Mesenchymal stem cell (in vitro differentiated cells and primary cell): ENCODE measurements at regions not wholly inside any gene's neighbourhood (a gene's known extent, or its start where the extent isn't known, plus 50 kb on each side); places are given as distances from the start of the nearest gene placed in this dataset.
A peak's percentile ranks its signal among the peaks of the same experiment; 100 is the strongest.

Experiments
- DNase-seq: peaks from one replicate; pipeline ENCODE4 v3.0.0-alpha.2; 2013
- H2AFZ ChIP-seq: one replicate; pipeline ENCODE4 v1.6.1; 2013; ENCODE audit warnings: low read depth, mild to moderate bottlenecking, control low read depth, inconsistent platforms, low read length, moderate library complexity
- H2AK5ac ChIP-seq: 2 replicates; pipeline ENCODE4 v1.6.1; 2013; ENCODE audit warnings: low read length, moderate library complexity, mild to moderate bottlenecking, inconsistent platforms; ENCODE audit not compliant: severe bottlenecking
- H2BK120ac ChIP-seq: one replicate; pipeline ENCODE4 v1.6.1; 2013; ENCODE audit warnings: low read depth, mild to moderate bottlenecking, inconsistent platforms, low read length, moderate library complexity
- H2BK12ac ChIP-seq, 2 experiments: one replicate each; pipeline ENCODE4 v1.6.1; 2013; ENCODE audit warnings: inconsistent platforms in 2 of 2, low read length in 2 of 2, mild to moderate bottlenecking in 2 of 2, moderate library complexity in 2 of 2, control low read depth in 1 of 2
- H2BK15ac ChIP-seq: one replicate; pipeline ENCODE4 v1.6.1; 2013; ENCODE audit warnings: mild to moderate bottlenecking, low read depth, inconsistent platforms; ENCODE audit not compliant: poor library complexity, severe bottlenecking
- H2BK5ac ChIP-seq: 2 replicates; pipeline ENCODE4 v1.6.1; 2013; ENCODE audit warnings: low read depth, mild to moderate bottlenecking, low read length, control low read depth, inconsistent platforms; ENCODE audit not compliant: poor library complexity, severe bottlenecking
- H3K14ac ChIP-seq, 2 experiments: one replicate each; pipeline ENCODE4 v1.6.1; 2013; ENCODE audit warnings: inconsistent platforms in 2 of 2, low read length in 2 of 2, control low read depth in 1 of 2, mild to moderate bottlenecking in 1 of 2, moderate library complexity in 1 of 2
- H3K18ac ChIP-seq, 2 experiments: one replicate each; pipeline ENCODE4 v1.6.1; 2013; ENCODE audit warnings: inconsistent platforms in 2 of 2, low read length in 2 of 2, control low read depth in 1 of 2, low read depth in 1 of 2, mild to moderate bottlenecking in 1 of 2
- H3K23ac ChIP-seq, 2 experiments: one replicate each; pipeline ENCODE4 v1.6.1; 2013; ENCODE audit warnings: inconsistent platforms in 2 of 2, low read length in 2 of 2, mild to moderate bottlenecking in 2 of 2, moderate library complexity in 2 of 2, control low read depth in 1 of 2
- H3K27ac ChIP-seq: 2 replicates; pipeline ENCODE4 v1.5.1; 2013; ENCODE audit warnings: mild to moderate bottlenecking, moderate library complexity, low read length, control low read depth, inconsistent platforms; ENCODE audit not compliant: poor library complexity, severe bottlenecking
- H3K27me3 ChIP-seq, 2 experiments: 2 replicates each; pipeline versions ENCODE4 v1.6.1 to v1.7.0; 2013; ENCODE audit warnings: low read length in 2 of 2, mild to moderate bottlenecking in 2 of 2, moderate library complexity in 2 of 2, control low read depth in 1 of 2, inconsistent platforms in 1 of 2; ENCODE audit not compliant: control insufficient read depth in 1 of 2, insufficient read depth in 1 of 2
- H3K36me3 ChIP-seq, 2 experiments: 2 replicates each; pipeline versions ENCODE4 v1.6.1 to v1.7.0; 2013; ENCODE audit warnings: low read length in 2 of 2, control low read depth in 1 of 2, inconsistent platforms in 1 of 2, low read depth in 1 of 2, mild to moderate bottlenecking in 1 of 2; ENCODE audit not compliant: insufficient read depth in 2 of 2, control insufficient read depth in 1 of 2
- H3K4ac ChIP-seq, 2 experiments: one replicate each; pipeline ENCODE4 v1.6.1; 2013; ENCODE audit warnings: inconsistent platforms in 2 of 2, low read length in 2 of 2, mild to moderate bottlenecking in 2 of 2, moderate library complexity in 2 of 2, control low read depth in 1 of 2, low read depth in 1 of 2
- H3K4me1 ChIP-seq: 2 replicates; pipeline ENCODE4 v1.6.1; 2013; ENCODE audit warnings: low read depth, low read length, control low read depth; ENCODE audit not compliant: control insufficient read depth, insufficient read depth
- H3K4me2 ChIP-seq: 2 replicates; pipeline ENCODE4 v1.6.1; 2013; ENCODE audit warnings: low read length, mild to moderate bottlenecking, inconsistent platforms; ENCODE audit not compliant: poor library complexity, severe bottlenecking
- H3K4me3 ChIP-seq, 2 experiments: 2 replicates each; pipeline versions ENCODE4 v1.5.1 to v1.7.0; 2013; ENCODE audit warnings: low read length in 2 of 2, mild to moderate bottlenecking in 2 of 2, control low read depth in 1 of 2, low read depth in 1 of 2; ENCODE audit not compliant: insufficient read depth in 1 of 2
- H3K79me1 ChIP-seq: replicated peaks from 2 replicates; pipeline ENCODE4 v1.6.1; 2013; ENCODE audit warnings: mild to moderate bottlenecking, control low read depth, low read length, inconsistent platforms; ENCODE audit not compliant: poor library complexity, severe bottlenecking
- H3K9ac ChIP-seq: 2 replicates; pipeline ENCODE4 v1.7.0; 2013; ENCODE audit warnings: mild to moderate bottlenecking, low read length, moderate library complexity
- H3K9me3 ChIP-seq: 2 replicates; pipeline ENCODE4 v1.7.0; 2013; ENCODE audit warnings: mild to moderate bottlenecking, low read length; ENCODE audit not compliant: control insufficient read depth
- H4K8ac ChIP-seq: one replicate; pipeline ENCODE4 v1.6.1; 2013; ENCODE audit warnings: inconsistent platforms, mild to moderate bottlenecking, low read length, moderate library complexity
- H4K91ac ChIP-seq: one replicate; pipeline ENCODE4 v1.6.1; 2013; ENCODE audit warnings: mild to moderate bottlenecking, low read length, inconsistent platforms
- WGBS: methylation state at CpG from one replicate; pipeline ENCODE4 v1.1.7; 2013; ENCODE audit warnings: mixed read lengths; 5-methylcytosine and 5-hydroxymethylcytosine counted together

DNA sequence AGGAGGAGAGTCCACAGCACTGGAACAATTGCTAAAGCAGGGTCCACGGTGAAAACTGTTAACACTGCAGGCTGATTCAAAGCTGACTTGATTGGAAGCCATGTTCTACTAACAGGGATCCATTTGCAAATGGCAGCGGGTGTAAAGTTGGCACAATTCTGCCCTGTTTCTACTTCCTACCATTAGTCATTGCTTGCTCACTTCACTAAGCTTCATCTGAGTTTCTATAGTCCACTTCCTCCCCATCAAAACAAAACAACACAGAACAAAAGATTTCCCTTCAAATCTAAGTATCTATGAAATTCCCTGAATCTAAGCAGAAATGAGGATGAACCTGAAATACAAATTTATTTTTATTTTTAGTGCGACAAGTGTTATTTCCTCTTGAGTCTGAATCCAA lies 187.4 kb upstream of the SOX11 start:
- Histone ChIP-seq H2AFZ (no peak overlapping the region), H2BK15ac (no peak overlapping the region), H3K79me1 (no peaks in the 10 kb centered on the region), H4K8ac (no peak overlapping the region), H2BK5ac (no peak overlapping the region), H3K27ac (no peak overlapping the region), H3K14ac (no peak overlapping the region), H3K4me2 (no peak overlapping the region), H2BK120ac (no peak overlapping the region), H3K4me3 (no peak overlapping the region), H3K4me1 (no peaks in the 10 kb centered on the region), H3K18ac (no peak overlapping the region), H3K9me3 (peaks cover 12% of the 10 kb centered on the region), H3K4ac (no peak overlapping the region), H3K23ac (no peak overlapping the region), H2AK5ac (no peak overlapping the region), H3K36me3 (no peaks in the 10 kb centered on the region), H4K91ac (no peak overlapping the region), H3K27me3 (no peaks in the 10 kb centered on the region), H3K9ac (no peak overlapping the region), H2BK12ac (no peak overlapping the region)
- WGBS, result 88% methylated on average over 3 of the region's 3 CpGs
- no peak for DNase-seq

DNA sequence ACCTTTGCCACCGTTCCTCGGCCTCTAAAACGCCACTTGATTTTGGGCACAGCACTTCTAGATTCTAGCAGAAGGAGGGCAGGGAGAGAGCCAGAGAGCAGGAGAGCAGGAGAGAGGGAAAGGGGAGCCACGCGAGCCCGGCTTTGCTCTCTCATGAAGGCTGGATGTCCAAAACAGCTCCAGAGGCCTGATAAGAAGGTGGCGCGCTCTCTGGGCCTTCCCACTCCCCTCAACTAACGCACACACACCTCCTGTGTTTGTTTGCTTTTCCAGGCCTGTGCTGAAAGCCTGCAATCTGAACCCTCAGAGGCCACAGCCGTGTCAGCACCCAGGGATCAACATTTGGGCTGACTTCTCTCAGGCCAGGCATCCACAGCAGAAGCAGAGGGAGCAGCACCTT lies 184.8 kb upstream of the SOX11 start:
- H3K79me1 ChIP-seq, result no peaks in the 10 kb centered on the region
- no peak overlapping the region for H3K9ac ChIP-seq
- H3K36me3 ChIP-seq, result no peaks in the 10 kb centered on the region
- H2AFZ ChIP-seq, result no peak overlapping the region
- no peak overlapping the region for H4K91ac ChIP-seq
- 58% methylated on average over 9 of the region's 10 CpGs for WGBS
- H2BK120ac ChIP-seq, result no peak overlapping the region
- no peak overlapping the region for H2BK12ac ChIP-seq
- H3K14ac ChIP-seq, result no peak overlapping the region
- no peak overlapping the region for H2AK5ac ChIP-seq
- H3K18ac ChIP-seq, result no peak overlapping the region
- H3K9me3 ChIP-seq, result peaks cover 10% of the 10 kb centered on the region
- H2BK5ac ChIP-seq, result no peak overlapping the region
- no peak overlapping the region for H3K4ac ChIP-seq
- H2BK15ac ChIP-seq, result no peak overlapping the region
- H3K27me3 ChIP-seq, result no peaks in the 10 kb centered on the region
- H3K23ac ChIP-seq, result no peak overlapping the region
- no peak overlapping the region for H3K4me2 ChIP-seq
- no peak overlapping the region for H3K4me3 ChIP-seq
- H3K4me1 ChIP-seq, result no peaks in the 10 kb centered on the region
- DNase-seq, result no peak
- H4K8ac ChIP-seq, result no peak overlapping the region
- H3K27ac ChIP-seq, result no peak overlapping the region

DNA sequence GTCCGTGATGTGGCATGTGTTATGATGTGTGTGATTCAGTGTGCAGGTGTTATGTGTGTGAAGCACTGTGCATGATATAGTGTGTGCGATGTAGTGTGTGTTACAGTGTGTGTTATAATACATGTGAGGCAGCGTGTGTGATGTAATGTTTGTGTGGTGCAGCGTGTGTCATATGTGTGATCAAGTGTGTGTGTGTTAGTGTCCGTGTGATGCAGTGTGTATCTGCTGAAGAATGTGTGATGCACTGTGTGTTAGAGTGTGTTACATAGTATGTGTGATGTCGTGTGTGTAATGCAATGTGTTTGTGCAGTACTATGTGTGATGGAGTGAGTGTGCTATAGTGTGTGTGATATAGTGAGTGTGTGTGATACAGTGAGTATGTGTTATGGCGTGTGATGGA lies 182.8 kb upstream of the SOX11 start:
- no peak overlapping the region for H3K9ac ChIP-seq
- no peak overlapping the region for H2AK5ac ChIP-seq
- H2BK12ac ChIP-seq, result no peak overlapping the region
- no peaks in the 10 kb centered on the region for H3K36me3 ChIP-seq
- H2AFZ ChIP-seq, result no peak overlapping the region
- H3K4me3 ChIP-seq, result no peak overlapping the region
- H3K4me2 ChIP-seq, result no peak overlapping the region
- H2BK15ac ChIP-seq, result no peak overlapping the region
- peaks cover 10% of the 10 kb centered on the region for H3K9me3 ChIP-seq
- H3K27ac ChIP-seq, result no peak overlapping the region
- no peak overlapping the region for H2BK5ac ChIP-seq
- no peaks in the 10 kb centered on the region for H3K79me1 ChIP-seq
- no peaks in the 10 kb centered on the region for H3K27me3 ChIP-seq
- no peak overlapping the region for H3K18ac ChIP-seq
- no peaks in the 10 kb centered on the region for H3K4me1 ChIP-seq
- 90% methylated on average over 7 of the region's 7 CpGs for WGBS
- DNase-seq, result no peak
- H3K23ac ChIP-seq, result no peak overlapping the region
- no peak overlapping the region for H3K4ac ChIP-seq
- no peak overlapping the region for H4K91ac ChIP-seq
- H2BK120ac ChIP-seq, result no peak overlapping the region
- no peak overlapping the region for H4K8ac ChIP-seq
- peak overlapping the region in 1 of 2 experiments; percentile 13 for H3K14ac ChIP-seq

DNA sequence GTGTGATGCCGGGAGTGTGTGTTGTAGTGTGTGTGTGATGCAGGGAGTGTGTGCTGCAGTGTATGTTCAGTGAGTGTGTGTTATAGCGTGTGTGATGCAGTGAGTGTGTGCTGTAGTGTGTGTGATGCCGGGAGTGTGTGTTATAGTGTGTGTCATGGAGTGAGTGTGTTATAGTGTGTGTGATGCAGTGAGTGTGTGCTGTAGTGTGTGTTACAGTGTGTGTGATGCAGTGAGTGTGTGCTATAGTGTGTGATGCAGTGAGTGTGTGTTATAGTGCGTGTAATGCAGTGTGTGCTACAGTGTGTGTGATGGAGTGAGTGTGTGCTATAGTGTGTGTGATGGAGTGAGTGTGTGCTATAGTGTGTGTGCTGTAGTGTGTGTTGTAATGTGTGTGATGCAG lies 182.1 kb upstream of the SOX11 start:
- no peaks in the 10 kb centered on the region for H3K27me3 ChIP-seq
- H3K23ac ChIP-seq, result no peak overlapping the region
- no peak overlapping the region for H2BK15ac ChIP-seq
- no peaks in the 10 kb centered on the region for H3K79me1 ChIP-seq
- H3K27ac ChIP-seq, result no peak overlapping the region
- H2BK120ac ChIP-seq, result no peak overlapping the region
- H2AK5ac ChIP-seq, result no peak overlapping the region
- H3K4ac ChIP-seq, result no peak overlapping the region
- WGBS, result 80% methylated on average over 4 of the region's 4 CpGs
- peak overlapping the region; percentile 20 for H4K91ac ChIP-seq
- DNase-seq, result no peak
- H3K4me2 ChIP-seq, result no peak overlapping the region
- H3K4me1 ChIP-seq, result no peaks in the 10 kb centered on the region
- no peak overlapping the region for H3K4me3 ChIP-seq
- no peak overlapping the region for H3K18ac ChIP-seq
- H3K9me3 ChIP-seq, result peaks cover 5% of the 10 kb centered on the region
- no peak overlapping the region for H3K9ac ChIP-seq
- no peak overlapping the region for H2BK5ac ChIP-seq
- no peak overlapping the region for H2AFZ ChIP-seq
- no peak overlapping the region for H4K8ac ChIP-seq
- peak overlapping the region in 1 of 2 experiments; percentile 84 for H3K14ac ChIP-seq
- H3K36me3 ChIP-seq, result no peaks in the 10 kb centered on the region
- no peak overlapping the region for H2BK12ac ChIP-seq
